AG10803 (cell line): ENCODE measurements at regions not wholly inside any gene's neighbourhood (a gene's known extent, or its start where the extent isn't known, plus 50 kb on each side); places are given as distances from the start of the nearest gene placed in this dataset.
A peak's percentile ranks its signal among the peaks of the same experiment; 100 is the strongest.

Experiments
- DNase-seq: peaks from one replicate; pipeline ENCODE4 v3.0.0; 2010; ENCODE audit warnings: low read depth
- H3K4me3 ChIP-seq: 2 replicates; pipeline ENCODE4 v1.5.1; 2011; ENCODE audit warnings: mild to moderate bottlenecking, low read length, control low read depth
- TF ChIP-seq, protein P1 (sequence below): conservative IDR thresholded peaks from 2 replicates; pipeline ENCODE4 v1.5.1; 2011; ENCODE audit warnings: mild to moderate bottlenecking, low read length, control low read depth, inconsistent platforms

DNA sequence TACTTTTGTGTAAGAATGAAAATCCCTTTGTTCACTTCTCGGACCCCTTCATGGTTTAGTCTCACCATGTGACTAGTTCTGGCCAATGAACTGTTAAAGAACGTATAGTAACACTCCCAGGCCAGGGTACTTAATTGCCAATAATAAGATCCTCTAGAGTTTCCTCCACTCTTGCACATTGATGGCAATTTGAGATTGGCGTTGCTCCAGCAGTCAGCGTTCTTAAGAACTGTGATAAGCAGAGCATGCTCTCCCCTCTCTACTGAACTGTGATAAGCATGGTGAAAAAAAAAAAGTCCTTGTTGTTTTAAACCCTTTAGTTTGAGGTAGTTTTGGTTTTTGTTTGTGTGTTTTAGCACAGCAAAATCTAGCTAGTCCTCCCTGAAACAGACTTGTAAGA, 854.5 kb downstream of the SLC6A15 start:
- DNase-seq = no peak
- no peak overlapping the region for H3K4me3 ChIP-seq
- TF ChIP-seq, protein P1, sequence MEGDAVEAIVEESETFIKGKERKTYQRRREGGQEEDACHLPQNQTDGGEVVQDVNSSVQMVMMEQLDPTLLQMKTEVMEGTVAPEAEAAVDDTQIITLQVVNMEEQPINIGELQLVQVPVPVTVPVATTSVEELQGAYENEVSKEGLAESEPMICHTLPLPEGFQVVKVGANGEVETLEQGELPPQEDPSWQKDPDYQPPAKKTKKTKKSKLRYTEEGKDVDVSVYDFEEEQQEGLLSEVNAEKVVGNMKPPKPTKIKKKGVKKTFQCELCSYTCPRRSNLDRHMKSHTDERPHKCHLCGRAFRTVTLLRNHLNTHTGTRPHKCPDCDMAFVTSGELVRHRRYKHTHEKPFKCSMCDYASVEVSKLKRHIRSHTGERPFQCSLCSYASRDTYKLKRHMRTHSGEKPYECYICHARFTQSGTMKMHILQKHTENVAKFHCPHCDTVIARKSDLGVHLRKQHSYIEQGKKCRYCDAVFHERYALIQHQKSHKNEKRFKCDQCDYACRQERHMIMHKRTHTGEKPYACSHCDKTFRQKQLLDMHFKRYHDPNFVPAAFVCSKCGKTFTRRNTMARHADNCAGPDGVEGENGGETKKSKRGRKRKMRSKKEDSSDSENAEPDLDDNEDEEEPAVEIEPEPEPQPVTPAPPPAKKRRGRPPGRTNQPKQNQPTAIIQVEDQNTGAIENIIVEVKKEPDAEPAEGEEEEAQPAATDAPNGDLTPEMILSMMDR = no peak

- no peak overlapping the region for H3K4me3 ChIP-seq
- DNase-seq = no peak
- TF ChIP-seq, protein P1 = no peak
Observed at GRCh38 chr12:84054811-84055210, 857.8 kb downstream of the SLC6A15 start.

- TF ChIP-seq, protein P1 = no peak
- DNase-seq = no peak
- H3K4me3 ChIP-seq = no peak overlapping the region
Observed at GRCh38 chr12:84047881-84048280, 864.7 kb downstream of the SLC6A15 start.

DNA sequence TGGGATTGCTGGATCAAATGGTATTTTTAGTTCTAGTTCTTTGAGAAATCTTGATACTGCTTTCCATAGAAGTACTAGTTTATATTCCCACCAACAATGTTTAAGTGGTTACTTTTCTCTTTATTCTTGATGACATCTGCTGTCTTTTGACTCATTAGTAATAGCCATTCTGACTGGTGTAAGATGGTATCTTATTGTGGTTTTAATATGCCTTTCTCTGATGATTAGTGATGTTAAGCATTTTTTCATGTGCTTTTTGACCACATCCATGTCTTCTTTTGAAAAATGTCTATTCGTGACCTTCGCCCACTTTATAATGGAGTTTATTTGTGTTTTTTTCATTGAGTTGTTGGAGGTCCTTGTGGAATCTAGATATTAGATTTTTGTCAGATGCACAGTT, 865.7 kb downstream of the SLC6A15 start:
- peak; percentile 2 for DNase-seq
- TF ChIP-seq, protein P1 = no peak
- no peak overlapping the region for H3K4me3 ChIP-seq

DNA sequence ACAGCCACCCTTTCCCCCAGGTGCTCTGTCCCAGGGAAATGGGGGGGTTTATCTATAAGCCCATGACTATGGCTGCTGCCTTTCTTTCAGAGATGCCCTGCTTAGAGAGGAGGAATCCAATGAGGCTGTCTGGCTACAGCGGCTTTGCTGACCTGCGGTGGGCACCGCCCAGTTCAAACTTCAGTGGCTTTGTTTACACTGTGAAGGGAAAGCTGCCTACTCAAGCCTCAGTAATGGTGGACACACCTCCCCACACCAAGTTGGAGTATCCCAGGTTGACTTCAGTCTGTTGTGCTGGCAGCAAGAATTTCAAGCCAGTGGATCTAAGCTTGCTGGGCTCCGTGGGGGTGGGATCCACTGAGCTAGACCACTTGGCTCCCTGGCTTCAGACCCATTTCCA, 869.2 kb downstream of the SLC6A15 start:
- TF ChIP-seq, protein P1 = no peak
- no peak for DNase-seq
- H3K4me3 ChIP-seq = no peak overlapping the region

DNA sequence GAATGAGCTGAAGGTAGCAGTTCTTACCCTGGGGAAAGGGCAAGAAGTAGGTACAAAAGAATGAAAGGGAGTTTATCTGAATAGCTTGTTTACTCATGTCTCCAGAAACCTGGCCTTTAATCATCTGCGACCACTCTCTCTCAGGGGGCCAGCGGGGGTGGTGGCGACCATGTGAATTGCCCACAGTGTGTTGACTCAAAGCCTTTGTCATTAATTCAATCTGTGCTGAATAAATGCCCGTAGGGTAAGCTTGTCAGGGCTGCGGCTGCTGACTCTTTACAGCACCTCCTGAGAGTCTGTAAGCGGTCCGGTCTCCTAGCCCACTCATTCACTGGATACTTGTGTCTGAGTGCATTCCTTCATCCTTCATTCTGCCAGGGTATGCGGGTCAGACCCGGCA, 874.4 kb downstream of the SLC6A15 start:
- TF ChIP-seq, protein P1 = no peak
- H3K4me3 ChIP-seq = no peak overlapping the region
- DNase-seq = no peak

DNA sequence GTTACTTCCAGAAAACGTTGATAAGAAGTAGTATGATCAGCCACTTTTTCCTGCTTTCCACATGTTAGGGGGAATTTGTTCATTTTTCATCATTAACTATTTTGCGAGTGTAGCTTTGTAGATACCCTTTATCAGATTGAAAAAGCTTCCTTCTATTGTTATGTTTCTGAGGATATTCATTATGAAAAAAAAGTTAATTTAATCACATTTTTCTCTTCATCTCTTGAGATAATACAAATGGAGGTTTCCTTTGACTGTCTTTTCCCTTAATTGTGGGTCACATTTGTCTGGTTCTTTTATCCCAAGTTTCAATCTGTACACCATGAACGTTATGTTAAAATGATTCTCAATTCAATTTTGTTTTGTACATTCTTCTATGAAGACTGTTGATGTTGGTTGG, 875.7 kb downstream of the SLC6A15 start:
- no peak overlapping the region for H3K4me3 ChIP-seq
- TF ChIP-seq, protein P1 = no peak
- no peak for DNase-seq
